ENCODE measurements at regions not wholly inside any gene's neighbourhood (a gene's known extent, or its start where the extent isn't known, plus 50 kb on each side); places are given as distances from the start of the nearest gene placed in this dataset.

DNA sequence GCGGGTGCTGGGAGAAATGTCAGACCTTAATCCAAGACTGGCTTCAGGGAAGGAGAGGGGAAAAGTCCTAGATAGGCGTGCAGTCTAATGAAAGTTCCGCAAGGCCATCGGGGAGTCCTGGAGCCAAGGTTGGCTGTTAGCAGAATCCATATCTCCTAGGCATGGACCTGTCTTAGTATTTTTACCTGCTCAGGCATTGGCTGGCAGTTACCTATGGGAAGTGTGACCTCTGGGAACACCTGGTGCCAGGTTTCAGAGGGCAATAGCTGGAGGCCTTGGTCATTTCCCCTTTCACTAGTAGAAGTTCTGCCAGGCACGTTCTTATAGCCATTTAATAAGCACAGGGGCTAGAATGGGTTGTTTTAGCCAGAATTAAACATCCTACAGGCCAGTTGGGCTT lies 330.8 kb upstream of the SEMA6D start:
- Histone ChIP-seq H3K27me3 (no peaks in the 10 kb centered on the region), H3K27ac (no peak overlapping the region), H3K4me1 (peaks cover 0 to 11% (median 9%) of the 10 kb centered on the region in 3 donors), H3K9me3 (no peaks in the 10 kb centered on the region), H3K4me3 (no peak overlapping the region), H3K36me3 (no peaks in the 10 kb centered on the region)
- intact Hi-C loops (cut with DNase I): no loop called here
- 85 to 87% methylated on average over 5 of the region's 5 CpGs for WGBS, 2 donors
- no peak for DNase-seq
- TF ChIP-seq, protein P1, sequence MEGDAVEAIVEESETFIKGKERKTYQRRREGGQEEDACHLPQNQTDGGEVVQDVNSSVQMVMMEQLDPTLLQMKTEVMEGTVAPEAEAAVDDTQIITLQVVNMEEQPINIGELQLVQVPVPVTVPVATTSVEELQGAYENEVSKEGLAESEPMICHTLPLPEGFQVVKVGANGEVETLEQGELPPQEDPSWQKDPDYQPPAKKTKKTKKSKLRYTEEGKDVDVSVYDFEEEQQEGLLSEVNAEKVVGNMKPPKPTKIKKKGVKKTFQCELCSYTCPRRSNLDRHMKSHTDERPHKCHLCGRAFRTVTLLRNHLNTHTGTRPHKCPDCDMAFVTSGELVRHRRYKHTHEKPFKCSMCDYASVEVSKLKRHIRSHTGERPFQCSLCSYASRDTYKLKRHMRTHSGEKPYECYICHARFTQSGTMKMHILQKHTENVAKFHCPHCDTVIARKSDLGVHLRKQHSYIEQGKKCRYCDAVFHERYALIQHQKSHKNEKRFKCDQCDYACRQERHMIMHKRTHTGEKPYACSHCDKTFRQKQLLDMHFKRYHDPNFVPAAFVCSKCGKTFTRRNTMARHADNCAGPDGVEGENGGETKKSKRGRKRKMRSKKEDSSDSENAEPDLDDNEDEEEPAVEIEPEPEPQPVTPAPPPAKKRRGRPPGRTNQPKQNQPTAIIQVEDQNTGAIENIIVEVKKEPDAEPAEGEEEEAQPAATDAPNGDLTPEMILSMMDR (IDR thresholded peaks at IDR 0.05): no peak
- TF ChIP-seq POLR2A (IDR thresholded peaks at IDR 0.05): no peak

DNA sequence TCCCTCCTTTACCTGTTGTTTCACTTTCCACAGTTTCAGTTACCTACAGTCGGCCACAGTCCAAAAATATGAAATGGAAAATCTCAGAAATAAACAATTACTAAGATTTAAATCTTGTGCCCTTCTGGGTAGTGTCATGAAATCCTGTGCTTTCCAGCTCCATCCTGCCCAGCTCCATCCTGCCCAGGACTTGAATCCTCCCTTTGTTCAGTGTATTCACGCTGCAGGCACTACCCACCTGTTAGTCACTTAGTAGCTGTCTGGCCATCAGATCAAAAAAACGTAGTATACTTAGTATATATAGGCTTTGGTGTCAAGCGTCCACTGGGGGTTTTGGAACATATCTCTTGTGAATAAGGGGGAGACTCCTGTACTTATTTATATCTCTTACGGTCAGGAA lies 329.0 kb upstream of the SEMA6D start:
- no peak for DNase-seq
- H3K27ac ChIP-seq: no peak overlapping the region
- 40 to 49% methylated on average over 5 of the region's 5 CpGs for WGBS, 2 donors
- intact Hi-C loops (cut with DNase I): no loop called here
- H3K36me3 ChIP-seq: no peaks in the 10 kb centered on the region
- no peaks in the 10 kb centered on the region for H3K27me3 ChIP-seq
- no peak overlapping the region for H3K4me3 ChIP-seq
- peaks cover 0 to 11% (median 9%) of the 10 kb centered on the region in 3 donors for H3K4me1 ChIP-seq
- no peaks in the 10 kb centered on the region for H3K9me3 ChIP-seq
- TF ChIP-seq, protein P1 (IDR thresholded peaks at IDR 0.05): no peak
- TF ChIP-seq POLR2A (IDR thresholded peaks at IDR 0.05): no peak

DNA sequence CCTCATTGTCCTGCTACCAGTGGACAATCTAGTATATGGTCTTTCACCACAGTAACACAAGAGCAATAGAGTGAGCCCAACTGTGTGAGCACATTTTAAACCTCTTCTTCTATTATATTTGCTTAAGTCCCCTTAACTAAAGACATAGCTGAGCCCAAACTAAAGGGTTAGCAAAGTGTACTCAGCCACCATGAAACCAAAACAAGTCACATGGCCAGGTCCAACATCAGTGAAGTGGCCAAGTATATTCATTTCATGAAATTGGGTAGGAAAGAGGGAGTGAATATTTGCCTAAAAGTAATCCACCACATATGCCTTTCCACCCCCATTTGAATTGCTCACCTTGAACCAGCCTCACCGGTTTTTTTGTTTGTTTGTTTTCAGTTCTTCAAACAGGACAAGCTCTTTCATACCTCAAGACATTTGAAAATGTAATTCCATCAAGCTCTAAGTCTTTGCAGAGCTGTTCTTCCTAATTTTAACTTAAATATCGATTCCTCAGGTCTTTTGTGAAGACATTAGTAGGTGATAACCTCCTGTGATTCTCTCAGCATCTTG lies 327.0 kb upstream of the SEMA6D start:
- H3K36me3 ChIP-seq: no peaks in the 10 kb centered on the region
- H3K9me3 ChIP-seq: no peaks in the 10 kb centered on the region
- H3K4me3 ChIP-seq: no peak overlapping the region
- no peak overlapping the region for H3K27ac ChIP-seq
- intact Hi-C loops (cut with DNase I): no loop called here
- no peaks in the 10 kb centered on the region for H3K4me1 ChIP-seq
- no peak for TF ChIP-seq POLR2A (IDR thresholded peaks at IDR 0.05)
- TF ChIP-seq, protein P1 (IDR thresholded peaks at IDR 0.05): no peak
- 56 to 93% methylated on average over 2 of the region's 2 CpGs for WGBS, 2 donors
- no peaks in the 10 kb centered on the region for H3K27me3 ChIP-seq
- no peak for DNase-seq

DNA sequence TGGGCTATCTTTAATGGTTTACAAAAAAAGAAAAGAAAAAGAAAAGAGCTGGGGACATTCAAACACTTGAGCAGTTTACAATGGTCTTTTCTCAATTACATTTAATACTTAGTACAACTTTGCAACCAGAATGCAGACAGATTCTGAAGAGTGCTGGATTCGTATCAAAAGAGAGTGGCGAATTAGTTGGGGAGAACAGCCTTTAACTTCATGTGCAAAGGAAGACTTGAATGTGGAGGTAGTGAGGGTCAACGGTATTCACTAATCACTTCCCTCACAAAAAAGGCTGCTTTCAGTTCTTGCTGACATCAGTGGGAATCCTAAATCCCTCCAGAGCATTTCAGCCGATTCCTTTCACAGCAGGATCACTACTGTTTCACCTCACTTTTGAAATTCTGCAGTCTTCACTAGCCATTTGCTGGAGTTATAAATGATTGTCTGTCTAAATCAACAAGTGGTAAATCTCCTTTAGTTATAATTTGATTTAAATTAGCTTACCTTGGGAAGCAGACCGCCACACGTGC lies 323.0 kb upstream of the SEMA6D start:
- H3K4me3 ChIP-seq: no peak overlapping the region
- no peaks in the 10 kb centered on the region for H3K9me3 ChIP-seq
- no peak for DNase-seq
- 67 to 83% methylated on average over 6 of the region's 6 CpGs for WGBS, 2 donors
- no peaks in the 10 kb centered on the region for H3K36me3 ChIP-seq
- TF ChIP-seq POLR2A (IDR thresholded peaks at IDR 0.05): no peak
- TF ChIP-seq, protein P1 (IDR thresholded peaks at IDR 0.05): no peak
- no peaks in the 10 kb centered on the region for H3K27me3 ChIP-seq
- no peaks in the 10 kb centered on the region for H3K4me1 ChIP-seq
- H3K27ac ChIP-seq: no peak overlapping the region
- intact Hi-C loops (cut with DNase I): no loop called here

DNA sequence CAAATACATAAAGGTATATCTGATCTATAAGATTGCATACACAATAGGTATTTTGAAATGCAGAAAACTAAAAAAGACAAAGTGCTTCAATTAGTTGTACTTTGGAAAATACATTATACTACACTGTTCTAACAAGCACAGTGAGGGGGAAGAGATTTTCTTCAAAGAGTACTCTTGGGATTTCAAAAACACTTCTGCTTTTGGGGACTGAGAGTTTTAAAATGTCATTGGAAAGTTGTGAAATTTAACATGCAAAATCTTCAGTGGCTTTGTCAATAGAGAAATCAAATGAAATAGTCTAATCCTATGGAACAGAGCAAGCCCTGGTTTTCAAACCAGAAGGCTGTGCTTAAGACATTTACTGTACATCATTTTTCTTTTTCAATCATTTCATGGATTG lies 322.2 kb upstream of the SEMA6D start:
- Histone ChIP-seq H3K27me3 (no peaks in the 10 kb centered on the region), H3K4me1 (no peaks in the 10 kb centered on the region)
- no peak for TF ChIP-seq POLR2A (IDR thresholded peaks at IDR 0.05)
- TF ChIP-seq, protein P1 (IDR thresholded peaks at IDR 0.05): no peak

More for the DNA sequence above, 322.2 kb upstream of the SEMA6D start:
- Histone ChIP-seq H3K4me3 (no peak overlapping the region), H3K27ac (no peak overlapping the region), H3K36me3 (no peaks in the 10 kb centered on the region), H3K9me3 (no peaks in the 10 kb centered on the region)
- no peak for DNase-seq
- intact Hi-C loops (cut with DNase I): no loop called here

All from esophagus squamous epithelium (tissue), 5 donors.